Activated T-cell treated with anti-CD3 and anti-CD28 coated beads, Interleukin-2, amount 50 U/mL, for 1 hour (primary cell): ENCODE measurements at regions not wholly inside any gene's neighbourhood (a gene's known extent, or its start where the extent isn't known, plus 50 kb on each side); places are given as distances from the start of the nearest gene placed in this dataset.

Experiments used
- DNase-seq: peaks from one replicate; pipeline ENCODE4 v3.0.0-alpha.2; 2020

GRCh38 chr13:43985422-43986072, 105.8 kb downstream of the LACC1 start:
- no peak for DNase-seq

GRCh38 chr13:43986421-43986981, 106.8 kb downstream of the LACC1 start:
- DNase-seq = no peak

- DNase-seq = no peak
These were observed 108.6 kb downstream of the LACC1 start for GRCh38 chr13:43988302-43988701.

GRCh38 chr13:43990021-43990420, 110.3 kb downstream of the LACC1 start:
- DNase-seq = no peak

- no peak for DNase-seq
These were observed 111.1 kb downstream of the LACC1 start for GRCh38 chr13:43990829-43991228.

DNA sequence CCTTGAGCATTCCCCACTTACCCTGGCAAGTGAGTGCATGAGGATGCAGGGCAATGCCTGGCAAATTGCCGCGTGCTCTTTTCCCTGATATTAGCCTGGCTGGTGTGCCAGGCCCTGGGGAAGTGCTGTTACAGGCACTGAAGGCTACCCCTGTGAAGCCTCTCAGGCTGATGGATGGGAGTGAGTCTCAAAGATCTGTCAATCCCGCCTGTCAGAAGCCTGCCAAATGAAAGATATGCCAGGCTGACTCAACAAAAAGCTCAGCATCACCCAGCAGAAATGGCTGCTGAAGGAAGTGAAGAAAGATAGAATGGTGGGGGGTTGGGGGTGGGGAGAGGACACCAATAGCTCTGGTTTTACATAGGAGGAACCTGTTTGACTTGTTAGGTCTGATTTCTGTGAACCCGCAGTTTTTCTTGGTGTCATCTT, 112.1 kb downstream of the LACC1 start:
- DNase-seq = no peak

GRCh38 chr13:43992211-43992610, 112.5 kb downstream of the LACC1 start:
- DNase-seq = no peak

DNA sequence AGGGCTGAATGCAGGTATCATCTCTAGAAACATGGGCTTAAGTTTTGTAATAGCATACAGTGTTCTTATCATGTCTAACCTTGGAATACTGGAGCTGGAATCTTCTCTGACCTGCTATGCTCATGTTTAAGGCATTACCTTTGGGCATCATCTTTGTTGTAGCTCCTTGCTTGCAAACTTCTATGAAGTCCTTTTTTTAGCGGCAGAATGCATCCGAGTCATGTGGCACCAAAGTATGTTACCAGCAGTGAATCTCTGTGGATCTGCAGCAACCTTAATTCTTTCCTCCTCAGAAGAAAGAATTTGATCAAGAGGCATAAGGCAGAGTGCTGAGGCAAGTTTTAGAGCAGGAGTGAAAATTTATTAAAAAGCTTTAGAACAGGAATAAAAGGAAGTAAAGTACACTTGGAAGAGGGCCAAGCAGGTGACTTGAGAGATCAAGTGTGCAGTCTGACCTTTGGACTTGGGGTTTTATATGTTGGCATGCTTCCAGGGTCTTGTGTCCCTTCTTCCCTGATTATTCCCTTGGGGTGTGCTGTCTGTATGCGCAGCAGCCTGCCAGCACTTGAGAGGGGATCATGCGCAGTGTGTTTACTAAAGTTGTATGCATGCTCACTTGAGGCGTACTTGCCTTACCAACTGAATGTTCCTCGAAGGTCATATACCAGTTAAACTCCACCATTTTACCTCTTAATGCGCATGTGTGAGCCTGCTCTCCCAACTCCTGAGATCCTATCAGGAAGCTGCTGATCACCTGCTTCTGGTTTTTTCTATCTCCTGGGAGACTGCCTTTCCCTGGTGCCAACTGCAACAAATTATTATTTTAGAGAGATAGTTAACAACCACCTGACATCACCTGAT, 115.5 kb downstream of the LACC1 start:
- no peak for DNase-seq

DNA sequence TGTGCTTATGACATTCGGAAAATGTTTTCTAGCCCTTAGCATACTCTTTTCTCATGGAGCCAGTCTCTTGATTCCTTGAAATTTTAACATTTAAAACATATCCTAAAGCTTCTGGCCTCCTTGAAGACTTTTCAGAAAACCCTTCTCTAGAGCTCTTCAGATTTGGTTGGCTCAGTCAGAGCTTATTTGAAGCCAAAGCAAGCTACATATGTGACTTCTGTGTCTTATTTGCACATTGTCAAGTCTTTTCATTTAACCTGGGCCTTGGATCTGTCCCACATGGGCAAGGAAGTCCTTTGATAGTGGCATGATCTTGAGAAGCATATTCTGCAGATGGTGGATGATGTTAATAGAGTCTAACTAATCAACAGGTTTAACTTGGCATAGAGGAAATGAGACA, 116.5 kb downstream of the LACC1 start:
- no peak for DNase-seq

DNA sequence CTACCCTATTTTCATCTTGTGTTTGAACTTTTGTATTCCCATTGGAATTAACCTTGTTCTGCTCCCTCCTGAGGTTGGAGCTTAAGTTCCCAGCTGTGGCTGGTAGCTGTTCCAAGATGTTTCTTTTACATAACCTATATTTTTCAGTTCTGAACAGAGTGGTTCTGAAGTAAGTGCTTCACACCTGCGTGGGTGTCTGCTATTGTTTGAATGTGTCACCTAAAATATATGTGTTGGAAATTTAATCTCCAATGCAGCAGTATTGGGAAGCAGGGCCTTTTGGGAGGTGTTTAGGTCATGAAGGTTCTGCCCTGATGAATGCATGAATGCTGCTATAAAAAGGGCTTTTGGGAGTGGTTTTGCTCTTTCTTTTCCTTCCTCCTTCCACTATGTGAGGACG, 123.8 kb downstream of the LACC1 start:
- no peak for DNase-seq

- no peak for DNase-seq
These were observed 125.2 kb downstream of the LACC1 start for GRCh38 chr13:44004878-44005277.

- DNase-seq = no peak
These were observed 127.7 kb downstream of the LACC1 start for GRCh38 chr13:44007451-44007850.

- no peak for DNase-seq
These were observed 131.3 kb downstream of the LACC1 start for GRCh38 chr13:44011036-44011435.

GRCh38 chr13:44012910-44013757, 133.4 kb downstream of the LACC1 start:
- DNase-seq = no peak

DNA sequence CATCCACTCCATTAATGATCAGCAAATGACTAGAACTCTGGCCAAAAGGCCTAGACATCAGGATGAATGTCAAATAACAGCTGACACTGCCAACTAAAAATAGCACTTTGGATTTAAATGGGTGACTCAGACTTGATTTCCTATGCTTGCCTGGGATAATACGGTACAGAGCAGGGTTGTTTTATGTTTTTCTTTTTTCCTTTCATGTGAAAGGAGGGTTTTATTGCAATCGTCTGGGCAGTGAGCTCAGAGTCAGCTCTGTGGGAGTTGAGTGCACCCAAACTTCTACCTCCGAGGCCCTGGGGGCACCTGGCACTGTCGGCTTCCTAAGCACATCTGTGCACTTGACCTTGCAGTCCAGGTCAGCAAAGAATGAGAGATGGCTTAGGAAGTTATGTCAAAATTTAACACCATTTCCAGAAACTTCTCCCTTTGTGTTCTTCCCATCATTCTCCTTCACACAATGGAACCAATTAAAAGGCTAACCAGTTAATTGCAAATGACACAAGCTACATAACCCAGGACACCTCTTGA, 134.1 kb downstream of the LACC1 start:
- no peak for DNase-seq

DNA sequence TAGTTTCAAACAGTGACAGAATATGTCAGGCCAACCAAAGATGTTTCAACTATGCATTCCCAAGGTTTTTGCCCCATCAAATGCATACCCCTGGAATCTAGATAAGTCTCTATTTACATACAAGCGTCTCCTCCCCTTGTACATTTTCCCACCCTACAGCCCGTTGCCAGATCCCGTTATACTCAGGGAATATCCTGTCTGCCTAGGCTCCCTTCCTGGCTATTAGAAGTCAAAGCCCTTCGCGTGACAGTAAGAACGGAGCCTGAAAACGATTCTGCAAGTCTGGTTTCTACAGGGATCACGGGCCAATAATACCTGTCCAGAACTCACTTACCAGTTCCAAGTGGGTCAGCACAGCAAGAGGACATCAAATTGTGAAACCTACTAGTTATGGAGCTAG, 134.8 kb downstream of the LACC1 start:
- DNase-seq = no peak

DNA sequence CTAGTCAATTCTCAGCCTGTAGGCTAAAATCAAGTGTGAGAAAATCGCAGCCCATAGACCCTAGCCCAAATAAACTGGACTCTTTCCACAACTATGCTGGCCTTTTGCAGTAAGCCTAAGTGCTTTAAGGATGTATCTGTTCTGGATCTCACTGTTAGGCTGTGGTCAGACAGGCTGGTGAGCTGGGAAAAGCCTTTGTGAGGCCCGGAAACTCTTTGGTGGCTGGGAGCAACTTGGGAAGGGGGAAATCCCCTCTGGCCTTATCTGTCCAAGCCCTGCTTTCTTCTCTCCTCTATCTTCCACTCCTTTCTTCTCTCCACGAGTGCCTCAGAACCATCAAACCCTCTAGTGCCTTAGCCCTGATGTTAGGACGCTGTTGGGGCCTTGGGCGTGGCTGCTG, 135.4 kb downstream of the LACC1 start:
- DNase-seq = no peak

GRCh38 chr13:44015811-44016210, 136.1 kb downstream of the LACC1 start:
- no peak for DNase-seq

DNA sequence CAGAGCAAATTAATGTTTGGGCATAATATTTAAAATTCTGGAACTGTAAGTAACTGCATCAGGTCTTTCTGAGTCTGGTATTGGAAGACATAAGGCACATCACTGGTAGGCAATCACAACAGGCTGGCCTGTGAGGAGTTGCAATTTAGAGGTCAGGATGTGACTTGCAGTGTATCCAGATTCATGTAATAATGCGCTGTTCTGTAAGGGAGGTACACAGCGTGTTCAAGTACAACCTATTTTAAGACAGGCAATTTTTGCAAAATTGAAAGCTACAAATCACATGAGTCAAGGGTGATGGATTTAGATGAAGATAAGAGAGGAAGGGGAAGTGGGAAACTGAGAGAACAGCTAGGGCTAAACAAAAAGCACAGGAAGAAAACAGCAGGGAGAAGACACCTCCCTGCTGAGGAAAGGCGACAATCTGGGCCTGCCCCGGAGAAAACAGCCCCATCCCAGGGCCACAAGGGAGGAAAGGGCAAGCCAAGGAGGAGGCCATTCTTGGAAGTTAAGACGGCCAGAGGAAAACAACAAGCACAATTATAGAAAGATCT, 138.1 kb downstream of the LACC1 start:
- DNase-seq = no peak

DNA sequence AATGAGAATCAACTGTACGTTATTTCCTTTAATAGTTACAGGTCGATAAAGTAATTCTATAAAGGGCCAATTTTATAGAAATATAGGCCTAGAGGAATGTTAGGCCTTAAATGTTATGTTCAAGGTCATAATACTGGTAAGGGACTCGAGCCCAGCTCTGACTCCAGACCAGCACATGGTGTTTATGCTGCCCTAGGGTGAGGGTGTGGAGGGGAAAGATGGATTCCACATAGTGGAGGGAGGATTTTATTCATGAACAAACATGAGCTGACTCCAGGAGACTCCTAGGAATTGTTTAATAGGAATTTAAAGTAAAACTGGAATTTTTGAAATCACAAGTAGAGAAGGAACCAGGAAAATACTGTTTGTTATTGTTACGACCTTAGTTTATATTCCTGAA, 139.9 kb downstream of the LACC1 start:
- DNase-seq = no peak

DNA sequence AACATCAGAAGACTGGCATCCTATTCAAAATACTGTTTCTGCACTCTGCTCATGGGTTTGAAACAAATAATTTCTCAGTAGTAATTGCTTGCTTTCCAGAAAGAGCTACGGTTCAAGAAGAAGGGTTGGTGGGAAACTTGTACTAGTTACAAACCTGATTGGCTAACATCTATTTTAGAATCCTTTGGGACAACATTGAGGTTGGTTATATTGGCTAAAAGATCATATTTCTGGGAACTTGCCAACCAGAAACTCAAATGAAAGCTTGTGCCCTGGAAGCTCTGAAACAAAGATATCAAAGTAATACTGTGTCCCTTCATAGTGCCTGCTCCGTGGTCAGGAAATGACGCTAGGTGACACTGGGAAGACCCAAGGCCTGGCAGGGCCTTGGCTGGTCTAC, 141.7 kb downstream of the LACC1 start:
- no peak for DNase-seq

GRCh38 chr13:44022196-44022595, 142.5 kb downstream of the LACC1 start:
- DNase-seq = no peak
